Mesenchymal stem cell (in vitro differentiated cells and primary cell): ENCODE measurements at regions not wholly inside any gene's neighbourhood (a gene's known extent, or its start where the extent isn't known, plus 50 kb on each side); places are given as distances from the start of the nearest gene placed in this dataset.

Experiments used
- DNase-seq: peaks from one replicate; pipeline ENCODE4 v3.0.0-alpha.2; 2013
- H2AFZ ChIP-seq: one replicate; pipeline ENCODE4 v1.6.1; 2013; ENCODE audit warnings: low read depth, mild to moderate bottlenecking, control low read depth, inconsistent platforms, low read length, moderate library complexity
- H2AK5ac ChIP-seq: 2 replicates; pipeline ENCODE4 v1.6.1; 2013; ENCODE audit warnings: low read length, moderate library complexity, mild to moderate bottlenecking, inconsistent platforms; ENCODE audit not compliant: severe bottlenecking
- H2BK120ac ChIP-seq: one replicate; pipeline ENCODE4 v1.6.1; 2013; ENCODE audit warnings: low read depth, mild to moderate bottlenecking, inconsistent platforms, low read length, moderate library complexity
- H2BK12ac ChIP-seq, 2 experiments: one replicate each; pipeline ENCODE4 v1.6.1; 2013; ENCODE audit warnings: inconsistent platforms in 2 of 2, low read length in 2 of 2, mild to moderate bottlenecking in 2 of 2, moderate library complexity in 2 of 2, control low read depth in 1 of 2
- H2BK15ac ChIP-seq: one replicate; pipeline ENCODE4 v1.6.1; 2013; ENCODE audit warnings: mild to moderate bottlenecking, low read depth, inconsistent platforms; ENCODE audit not compliant: poor library complexity, severe bottlenecking
- H2BK5ac ChIP-seq: 2 replicates; pipeline ENCODE4 v1.6.1; 2013; ENCODE audit warnings: low read depth, mild to moderate bottlenecking, low read length, control low read depth, inconsistent platforms; ENCODE audit not compliant: poor library complexity, severe bottlenecking
- H3K14ac ChIP-seq, 2 experiments: one replicate each; pipeline ENCODE4 v1.6.1; 2013; ENCODE audit warnings: inconsistent platforms in 2 of 2, low read length in 2 of 2, control low read depth in 1 of 2, mild to moderate bottlenecking in 1 of 2, moderate library complexity in 1 of 2
- H3K18ac ChIP-seq, 2 experiments: one replicate each; pipeline ENCODE4 v1.6.1; 2013; ENCODE audit warnings: inconsistent platforms in 2 of 2, low read length in 2 of 2, control low read depth in 1 of 2, low read depth in 1 of 2, mild to moderate bottlenecking in 1 of 2
- H3K23ac ChIP-seq, 2 experiments: one replicate each; pipeline ENCODE4 v1.6.1; 2013; ENCODE audit warnings: inconsistent platforms in 2 of 2, low read length in 2 of 2, mild to moderate bottlenecking in 2 of 2, moderate library complexity in 2 of 2, control low read depth in 1 of 2
- H3K27ac ChIP-seq: 2 replicates; pipeline ENCODE4 v1.5.1; 2013; ENCODE audit warnings: mild to moderate bottlenecking, moderate library complexity, low read length, control low read depth, inconsistent platforms; ENCODE audit not compliant: poor library complexity, severe bottlenecking
- H3K27me3 ChIP-seq, 2 experiments: 2 replicates each; pipeline versions ENCODE4 v1.6.1 to v1.7.0; 2013; ENCODE audit warnings: low read length in 2 of 2, mild to moderate bottlenecking in 2 of 2, moderate library complexity in 2 of 2, control low read depth in 1 of 2, inconsistent platforms in 1 of 2; ENCODE audit not compliant: control insufficient read depth in 1 of 2, insufficient read depth in 1 of 2
- H3K36me3 ChIP-seq, 2 experiments: 2 replicates each; pipeline versions ENCODE4 v1.6.1 to v1.7.0; 2013; ENCODE audit warnings: low read length in 2 of 2, control low read depth in 1 of 2, inconsistent platforms in 1 of 2, low read depth in 1 of 2, mild to moderate bottlenecking in 1 of 2; ENCODE audit not compliant: insufficient read depth in 2 of 2, control insufficient read depth in 1 of 2
- H3K4ac ChIP-seq, 2 experiments: one replicate each; pipeline ENCODE4 v1.6.1; 2013; ENCODE audit warnings: inconsistent platforms in 2 of 2, low read length in 2 of 2, mild to moderate bottlenecking in 2 of 2, moderate library complexity in 2 of 2, control low read depth in 1 of 2, low read depth in 1 of 2
- H3K4me1 ChIP-seq: 2 replicates; pipeline ENCODE4 v1.6.1; 2013; ENCODE audit warnings: low read depth, low read length, control low read depth; ENCODE audit not compliant: control insufficient read depth, insufficient read depth
- H3K4me2 ChIP-seq: 2 replicates; pipeline ENCODE4 v1.6.1; 2013; ENCODE audit warnings: low read length, mild to moderate bottlenecking, inconsistent platforms; ENCODE audit not compliant: poor library complexity, severe bottlenecking
- H3K4me3 ChIP-seq, 2 experiments: 2 replicates each; pipeline versions ENCODE4 v1.5.1 to v1.7.0; 2013; ENCODE audit warnings: low read length in 2 of 2, mild to moderate bottlenecking in 2 of 2, control low read depth in 1 of 2, low read depth in 1 of 2; ENCODE audit not compliant: insufficient read depth in 1 of 2
- H3K79me1 ChIP-seq: replicated peaks from 2 replicates; pipeline ENCODE4 v1.6.1; 2013; ENCODE audit warnings: mild to moderate bottlenecking, control low read depth, low read length, inconsistent platforms; ENCODE audit not compliant: poor library complexity, severe bottlenecking
- H3K9ac ChIP-seq: 2 replicates; pipeline ENCODE4 v1.7.0; 2013; ENCODE audit warnings: mild to moderate bottlenecking, low read length, moderate library complexity
- H3K9me3 ChIP-seq: 2 replicates; pipeline ENCODE4 v1.7.0; 2013; ENCODE audit warnings: mild to moderate bottlenecking, low read length; ENCODE audit not compliant: control insufficient read depth
- H4K8ac ChIP-seq: one replicate; pipeline ENCODE4 v1.6.1; 2013; ENCODE audit warnings: inconsistent platforms, mild to moderate bottlenecking, low read length, moderate library complexity
- H4K91ac ChIP-seq: one replicate; pipeline ENCODE4 v1.6.1; 2013; ENCODE audit warnings: mild to moderate bottlenecking, low read length, inconsistent platforms
- WGBS: methylation state at CpG from one replicate; pipeline ENCODE4 v1.1.7; 2013; ENCODE audit warnings: mixed read lengths; 5-methylcytosine and 5-hydroxymethylcytosine counted together

DNA sequence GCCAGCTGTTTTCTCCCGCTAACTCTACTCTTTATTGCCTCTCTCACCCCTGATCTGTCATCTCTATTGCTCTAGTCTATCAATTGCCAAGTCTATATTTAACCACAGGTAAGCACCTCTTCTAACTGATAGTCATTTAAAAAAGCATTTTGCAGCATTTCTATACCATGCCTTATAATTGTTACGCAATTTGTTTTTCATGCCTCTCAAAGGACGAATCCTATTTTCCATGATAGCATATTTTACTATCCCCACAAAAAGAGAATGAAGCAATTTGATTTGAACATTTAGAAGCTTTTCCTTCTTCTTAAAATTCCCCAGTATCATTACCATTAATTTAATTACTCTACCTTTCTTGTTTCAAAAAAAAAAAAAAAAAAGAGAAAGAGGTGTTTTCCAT, 432.8 kb upstream of the ZP4 start:
- H4K8ac ChIP-seq = no peak overlapping the region
- H3K9me3 ChIP-seq = peaks cover 3% of the 10 kb centered on the region
- H2AK5ac ChIP-seq = no peak overlapping the region
- no peak overlapping the region for H2BK12ac ChIP-seq
- H3K79me1 ChIP-seq = no peaks in the 10 kb centered on the region
- H3K27ac ChIP-seq = no peak overlapping the region
- H3K36me3 ChIP-seq = no peaks in the 10 kb centered on the region
- H3K4me3 ChIP-seq = no peak overlapping the region
- no peak overlapping the region for H2BK5ac ChIP-seq
- H2BK15ac ChIP-seq = no peak overlapping the region
- no peak overlapping the region for H4K91ac ChIP-seq
- H2BK120ac ChIP-seq = no peak overlapping the region
- H3K4me2 ChIP-seq = no peak overlapping the region
- H3K14ac ChIP-seq = no peak overlapping the region
- no peak overlapping the region for H3K18ac ChIP-seq
- H3K27me3 ChIP-seq = no peaks in the 10 kb centered on the region
- H3K23ac ChIP-seq = no peak overlapping the region
- no peak overlapping the region for H2AFZ ChIP-seq
- 98% methylated on average over 3 of the region's 3 CpGs for WGBS
- H3K4ac ChIP-seq = no peak overlapping the region
- H3K9ac ChIP-seq = no peak overlapping the region
- no peak for DNase-seq
- peaks cover 1% of the 10 kb centered on the region for H3K4me1 ChIP-seq

DNA sequence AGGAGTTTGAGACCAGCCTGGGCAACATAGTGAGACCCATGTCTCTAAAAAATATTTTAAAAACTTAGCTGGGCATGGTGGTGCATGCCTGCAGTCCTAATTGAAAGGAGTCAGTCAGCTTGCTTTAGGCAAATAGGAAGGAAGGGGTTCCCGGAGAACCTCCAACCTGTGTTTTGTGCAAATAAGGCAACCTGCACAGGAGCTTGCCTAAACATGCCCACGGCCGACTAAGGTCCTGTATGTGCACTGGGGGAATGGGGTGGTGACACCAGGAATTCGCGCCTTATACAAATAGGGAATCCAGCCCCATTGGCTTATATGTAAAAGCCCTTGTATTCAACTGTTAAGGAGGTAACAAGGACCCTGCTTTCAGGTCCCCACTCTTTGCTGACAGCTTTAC, 429.2 kb upstream of the ZP4 start:
- Histone ChIP-seq H4K91ac (no peak overlapping the region), H2BK5ac (no peak overlapping the region), H3K14ac (no peak overlapping the region), H4K8ac (no peak overlapping the region), H2BK15ac (no peak overlapping the region), H3K4ac (no peak overlapping the region), H2AFZ (no peak overlapping the region), H3K23ac (no peak overlapping the region), H3K4me1 (peaks cover 1% of the 10 kb centered on the region), H3K27ac (no peak overlapping the region), H3K9me3 (peaks cover 3% of the 10 kb centered on the region), H3K9ac (no peak overlapping the region), H2BK12ac (no peak overlapping the region), H3K27me3 (no peaks in the 10 kb centered on the region), H2AK5ac (no peak overlapping the region), H2BK120ac (no peak overlapping the region), H3K4me2 (no peak overlapping the region), H3K4me3 (no peak overlapping the region), H3K79me1 (no peaks in the 10 kb centered on the region), H3K18ac (no peak overlapping the region), H3K36me3 (no peaks in the 10 kb centered on the region)
- 73% methylated on average over 5 of the region's 5 CpGs for WGBS
- no peak for DNase-seq

DNA sequence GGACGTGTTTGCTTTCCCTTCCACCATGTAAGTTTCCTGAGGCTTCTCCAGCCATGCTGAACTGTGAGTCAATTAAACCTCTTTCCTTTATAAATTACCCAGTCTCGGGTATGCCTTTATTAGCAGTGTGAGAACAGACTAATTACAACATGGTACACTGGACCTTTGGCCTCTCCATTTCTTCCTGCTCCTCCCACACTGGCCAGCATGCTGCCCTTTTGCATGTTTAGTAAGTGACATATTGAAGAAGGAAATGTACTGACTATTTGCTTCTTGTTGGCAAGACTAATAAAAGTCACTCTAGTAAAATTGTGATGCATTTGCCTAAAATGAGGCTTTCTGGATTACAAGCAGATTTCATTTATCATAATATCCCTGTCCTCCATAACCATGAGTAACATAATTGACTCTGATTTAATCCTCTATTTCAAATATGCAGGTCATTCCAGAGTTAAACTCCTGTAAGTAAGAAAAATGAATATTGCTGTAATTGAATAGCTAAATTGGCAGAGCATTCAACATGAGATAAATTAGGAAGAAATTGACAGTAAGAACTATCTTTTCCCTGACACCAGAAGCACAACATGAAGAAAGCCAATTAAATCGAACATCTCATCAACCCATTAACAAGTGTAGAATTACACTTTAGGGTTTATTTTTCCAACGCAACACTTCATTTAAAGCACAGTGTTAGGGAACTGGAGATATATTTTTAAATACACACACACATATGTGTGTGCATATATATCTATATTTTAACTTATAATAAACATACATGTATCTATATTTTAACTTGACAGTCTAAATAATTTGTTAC, 427.8 kb upstream of the ZP4 start:
- Histone ChIP-seq H3K18ac (no peak overlapping the region), H3K23ac (no peak overlapping the region), H3K4me2 (no peak overlapping the region), H2BK12ac (no peak overlapping the region), H3K79me1 (no peaks in the 10 kb centered on the region), H3K27ac (no peak overlapping the region), H4K91ac (no peak overlapping the region), H3K4ac (no peak overlapping the region), H3K4me3 (no peak overlapping the region), H3K9me3 (peaks cover 3% of the 10 kb centered on the region), H3K14ac (no peak overlapping the region), H2BK15ac (no peak overlapping the region), H4K8ac (no peak overlapping the region), H2AFZ (no peak overlapping the region), H3K4me1 (no peaks in the 10 kb centered on the region), H3K9ac (no peak overlapping the region), H3K27me3 (no peaks in the 10 kb centered on the region), H2AK5ac (no peak overlapping the region), H2BK120ac (no peak overlapping the region), H3K36me3 (no peaks in the 10 kb centered on the region), H2BK5ac (no peak overlapping the region)
- DNase-seq = no peak
- WGBS = 36% methylated on average over 2 of the region's 4 CpGs

DNA sequence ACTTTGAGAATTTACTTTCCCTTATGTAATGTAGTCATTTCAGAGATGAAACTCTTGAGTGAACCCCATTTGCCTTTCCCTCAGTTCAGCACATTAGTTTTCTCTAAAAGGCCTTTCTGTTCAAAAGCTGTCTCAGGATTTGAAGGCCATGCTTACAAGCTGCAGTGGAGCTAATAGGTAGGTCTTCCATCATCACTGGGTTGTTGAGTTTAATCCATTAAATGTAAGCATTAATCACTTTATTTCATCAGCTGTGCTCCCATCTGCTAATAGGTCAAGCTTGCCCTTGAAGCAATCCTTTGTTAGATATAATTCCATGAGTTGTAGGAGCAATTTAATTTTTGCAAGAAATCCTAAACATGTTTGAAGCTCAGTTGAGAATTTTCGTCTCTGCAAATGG, 422.2 kb upstream of the ZP4 start:
- no CpG with 5 or more reads among the region's 1 CpG for WGBS
- Histone ChIP-seq H3K23ac (no peak overlapping the region), H2BK12ac (no peak overlapping the region), H3K36me3 (no peaks in the 10 kb centered on the region), H3K4me2 (no peak overlapping the region), H3K27ac (no peak overlapping the region), H4K8ac (no peak overlapping the region), H4K91ac (no peak overlapping the region), H3K18ac (no peak overlapping the region), H3K4ac (no peak overlapping the region), H2BK5ac (no peak overlapping the region), H3K27me3 (no peaks in the 10 kb centered on the region), H2BK120ac (no peak overlapping the region), H3K9me3 (peaks cover 5% of the 10 kb centered on the region), H2BK15ac (no peak overlapping the region), H2AK5ac (no peak overlapping the region), H2AFZ (no peak overlapping the region), H3K9ac (no peak overlapping the region), H3K4me3 (no peak overlapping the region), H3K4me1 (no peaks in the 10 kb centered on the region), H3K14ac (no peak overlapping the region), H3K79me1 (no peaks in the 10 kb centered on the region)
- no peak for DNase-seq
